C4-2B (cell line): ENCODE measurements at regions not wholly inside any gene's neighbourhood (a gene's known extent, or its start where the extent isn't known, plus 50 kb on each side); places are given as distances from the start of the nearest gene placed in this dataset.

Source experiments
- H3K27ac ChIP-seq: fragments of 450-650 bp; 2 replicates; pipeline ENCODE4 v1.5.1; 2017
- CTCF ChIP-seq: fragments of 450-650 bp; conservative IDR thresholded peaks from 2 replicates; pipeline ENCODE4 v1.5.1; 2017; ENCODE audit warnings: mild to moderate bottlenecking
- ZFX ChIP-seq: fragments of 450-650 bp; IDR thresholded peaks from 2 replicates; pipeline ENCODE4 v1.6.1; 2017

DNA sequence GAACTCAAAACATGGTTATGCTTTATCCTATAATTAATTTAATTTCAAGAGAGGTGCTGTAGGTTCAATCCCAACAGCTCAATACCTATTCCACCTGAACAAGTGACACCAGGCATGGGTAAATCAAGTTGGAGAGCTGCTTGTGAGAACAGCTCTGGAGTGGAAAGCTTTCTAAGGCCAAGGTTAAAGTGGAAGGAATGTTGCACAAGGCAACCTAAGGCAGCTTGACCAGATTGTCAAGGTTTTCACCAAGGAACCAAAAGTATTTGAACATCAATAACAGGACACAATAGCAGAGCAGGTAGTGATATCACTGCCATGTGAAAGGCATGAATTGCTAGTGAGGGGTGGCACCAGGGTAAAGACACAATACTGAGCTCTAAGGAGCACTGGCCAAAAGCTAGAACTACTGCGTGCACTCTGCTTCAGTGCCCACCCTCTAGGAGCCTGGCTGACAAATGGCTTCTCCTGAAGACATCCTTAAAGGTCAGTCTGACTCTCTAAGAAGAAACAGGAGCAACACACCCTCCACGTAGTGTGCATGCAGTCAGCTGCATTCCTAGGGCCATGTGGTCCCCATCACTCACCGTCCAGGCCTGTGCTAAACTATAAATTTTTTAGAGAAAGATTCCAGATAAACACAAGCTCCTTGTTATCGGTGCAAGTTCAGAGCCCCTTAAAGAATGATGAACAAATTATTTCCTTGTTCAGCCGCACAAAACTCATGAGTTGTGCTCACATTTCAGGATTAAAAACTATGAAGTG, 677.7 kb upstream of the KLF4 start:
- no peak for TF ChIP-seq CTCF
- TF ChIP-seq ZFX: no peak
- no peak overlapping the region for H3K27ac ChIP-seq

DNA sequence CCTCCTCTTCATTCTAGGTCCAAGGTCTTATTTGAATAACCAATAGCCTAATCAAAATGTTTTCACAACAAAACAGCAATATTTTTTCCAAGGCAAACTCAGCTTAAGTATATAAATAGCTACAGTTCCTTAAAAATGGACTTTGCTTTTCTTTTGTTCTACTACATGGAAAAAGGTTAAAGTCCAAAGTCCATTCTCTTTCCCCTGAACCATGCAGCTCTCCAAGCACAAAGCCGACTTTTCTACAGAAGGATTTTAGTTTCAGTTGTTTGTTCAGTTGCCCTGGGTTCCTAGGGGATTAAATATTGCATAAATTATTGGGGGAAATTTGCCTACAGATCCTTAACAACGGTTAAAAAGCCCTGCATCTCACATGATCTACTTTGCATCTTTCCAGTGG, 677.0 kb upstream of the KLF4 start:
- no peak for TF ChIP-seq CTCF
- no peak for TF ChIP-seq ZFX
- no peak overlapping the region for H3K27ac ChIP-seq

DNA sequence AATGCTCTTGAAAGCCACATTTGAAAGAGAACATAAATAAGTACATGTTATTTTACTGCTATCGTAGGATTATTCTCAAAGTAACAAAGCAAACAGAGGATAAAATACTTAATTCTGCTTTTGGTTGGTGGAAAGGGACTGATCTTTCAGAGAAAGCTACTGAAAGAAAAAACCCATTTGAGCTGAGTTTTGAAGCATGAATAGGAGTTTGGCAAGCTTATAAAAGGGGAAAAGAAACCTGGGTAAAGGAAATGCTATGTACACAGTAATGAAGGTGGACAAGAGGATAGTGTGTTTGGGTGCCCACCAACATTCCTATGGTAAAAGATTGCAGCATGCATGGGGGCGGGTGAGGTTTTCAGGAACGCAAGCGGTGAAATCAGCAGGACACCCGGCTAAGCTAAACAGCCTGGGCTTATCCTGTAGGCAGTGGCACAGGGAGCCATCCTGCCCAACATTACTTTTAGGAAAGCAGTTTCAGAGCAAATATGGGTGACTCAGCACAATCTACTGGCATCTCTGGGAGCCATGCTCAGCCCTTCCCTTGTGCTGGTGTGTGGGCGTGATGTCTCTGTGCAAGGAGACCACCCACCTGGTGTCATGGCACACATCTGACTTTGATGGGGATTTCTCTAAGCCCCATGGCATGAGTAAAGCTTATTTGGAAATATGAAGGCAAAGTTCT, 673.9 kb upstream of the KLF4 start:
- no peak overlapping the region for H3K27ac ChIP-seq
- TF ChIP-seq ZFX (no peak), CTCF (no peak)

- no peak overlapping the region for H3K27ac ChIP-seq
- TF ChIP-seq CTCF: no peak
These were observed 673.1 kb upstream of the KLF4 start for GRCh38 chr9:108162664-108163063.

GRCh38 chr9:108161503-108161902, 671.9 kb upstream of the KLF4 start:
- no peak overlapping the region for H3K27ac ChIP-seq
- no peak for TF ChIP-seq ZFX
- TF ChIP-seq CTCF: no peak

GRCh38 chr9:108160706-108161355, 671.3 kb upstream of the KLF4 start:
- TF ChIP-seq ZFX: no peak
- TF ChIP-seq CTCF: no peak
- no peak overlapping the region for H3K27ac ChIP-seq

GRCh38 chr9:108160039-108160438, 670.5 kb upstream of the KLF4 start:
- H3K27ac ChIP-seq: no peak overlapping the region
- no peak for TF ChIP-seq CTCF
- no peak for TF ChIP-seq ZFX
